ENCODE measurements at regions not wholly inside any gene's neighbourhood (a gene's known extent, or its start where the extent isn't known, plus 50 kb on each side); places are given as distances from the start of the nearest gene placed in this dataset.

DNA sequence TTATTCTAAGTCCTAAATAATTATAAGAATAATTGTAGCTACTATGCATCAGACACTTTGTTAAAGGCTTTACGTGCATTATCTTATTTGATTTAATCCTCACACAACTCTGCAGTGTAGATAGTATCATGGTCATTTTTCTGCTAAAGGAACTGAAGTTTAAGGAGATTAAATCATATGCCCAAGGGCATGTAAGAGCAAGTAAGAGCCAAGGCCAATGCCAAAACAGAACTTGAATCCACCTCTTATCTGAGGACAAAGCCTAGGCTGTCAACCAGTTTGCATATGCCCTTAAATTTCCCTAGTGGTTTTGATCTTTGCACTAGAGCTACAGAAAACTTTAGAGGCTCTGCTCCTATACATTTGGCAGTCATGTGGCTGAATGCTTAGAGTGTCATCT lies 65.6 kb upstream of the OR5AK2 start:
- no peak for DNase-seq (ENCODE audit: low spot score)
- H3K9me3 Mint-ChIP-seq = peaks cover 23% of the 10 kb centered on the region
- H3K36me3 Mint-ChIP-seq (ENCODE audit: low read depth) = no peaks in the 10 kb centered on the region
- H3K9me2 ChIP-seq (ENCODE audit: insufficient read depth) = peaks cover 5% of the 10 kb centered on the region; the same call in 1 of the 2 replicates
- H4K20me1 ChIP-seq (replicated peaks; ENCODE audit: insufficient read depth) = no peaks in the 10 kb centered on the region
- H3F3A ChIP-seq (replicated peaks; ENCODE audit: low read depth) = no peaks in the 10 kb centered on the region
- H3K4me1 Mint-ChIP-seq = no peaks in the 10 kb centered on the region
- no peak overlapping the region for H3K4me3 ChIP-seq
- H3K4me1 ChIP-seq (ENCODE audit: insufficient read depth) = no peaks in the 10 kb centered on the region
- no peak for ATAC-seq
- TF ChIP-seq ZNF462 (CRISPR knock-in tag; IDR thresholded peaks at IDR 0.05) (no peak), NANOG (IDR thresholded peaks at IDR 0.05; ENCODE audit: borderline replicate concordance) (no peak)
- H3K27me3 ChIP-seq (ENCODE audit: insufficient read depth) = no peaks in the 10 kb centered on the region
- H3K79me2 ChIP-seq (replicated peaks; ENCODE audit: insufficient read depth) = no peaks in the 10 kb centered on the region
- no peaks in the 10 kb centered on the region for H3K27me3 Mint-ChIP-seq (ENCODE audit: insufficient read depth, low read depth, poor library complexity)
- no peak overlapping the region for H3K27ac ChIP-seq (ENCODE audit: low read depth)
- H3K4me2 ChIP-seq = no peak overlapping the region
- H3K4me3 Mint-ChIP-seq = no peak overlapping the region
- H3K27ac Mint-ChIP-seq = no peak overlapping the region
- no peak overlapping the region for H2AFZ ChIP-seq
- no peaks in the 10 kb centered on the region for H3K36me3 ChIP-seq (ENCODE audit: insufficient read depth)

DNA sequence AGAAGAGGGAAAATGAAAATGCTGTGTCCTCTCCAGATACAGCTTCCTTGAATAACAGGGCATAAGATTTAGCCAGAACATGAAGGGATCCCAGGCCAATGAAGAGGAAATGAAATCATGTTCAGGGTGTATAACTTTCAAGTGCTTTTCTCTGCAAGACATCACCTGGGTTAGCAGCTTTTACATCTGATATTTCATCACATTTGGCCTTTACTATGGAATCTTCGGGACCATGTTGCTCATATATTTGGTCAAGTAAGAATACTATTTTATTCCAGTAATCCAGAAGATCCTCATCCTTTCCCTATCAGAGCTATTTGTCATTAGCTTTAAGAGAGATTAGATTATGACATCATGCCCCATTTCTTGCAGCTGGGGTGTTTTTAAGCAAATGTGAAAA lies 66.3 kb upstream of the OR5AK2 start:
- H3K9me2 ChIP-seq (ENCODE audit: insufficient read depth) = peaks cover 5% of the 10 kb centered on the region; the same call in 1 of the 2 replicates
- Mint-ChIP-seq H3K36me3 (ENCODE audit: low read depth) (no peaks in the 10 kb centered on the region), H3K9me3 (peaks cover 23% of the 10 kb centered on the region), H3K27ac (no peak overlapping the region), H3K27me3 (ENCODE audit: insufficient read depth, low read depth, poor library complexity) (no peaks in the 10 kb centered on the region), H3K4me1 (no peaks in the 10 kb centered on the region), H3K4me3 (no peak overlapping the region)
- H4K20me1 ChIP-seq (replicated peaks; ENCODE audit: insufficient read depth) = no peaks in the 10 kb centered on the region
- no peaks in the 10 kb centered on the region for H3K27me3 ChIP-seq (ENCODE audit: insufficient read depth)
- ATAC-seq (no peak), DNase-seq (ENCODE audit: low spot score) (no peak)
- H3K4me2 ChIP-seq = no peak overlapping the region
- no peak overlapping the region for H2AFZ ChIP-seq
- no peak overlapping the region for H3K4me3 ChIP-seq
- no peaks in the 10 kb centered on the region for H3K36me3 ChIP-seq (ENCODE audit: insufficient read depth)
- H3K79me2 ChIP-seq (replicated peaks; ENCODE audit: insufficient read depth) = no peaks in the 10 kb centered on the region
- H3K4me1 ChIP-seq (ENCODE audit: insufficient read depth) = no peaks in the 10 kb centered on the region
- H3F3A ChIP-seq (replicated peaks; ENCODE audit: low read depth) = no peaks in the 10 kb centered on the region
- no peak overlapping the region for H3K27ac ChIP-seq (ENCODE audit: low read depth)
- no peak for TF ChIP-seq NANOG (IDR thresholded peaks at IDR 0.05; ENCODE audit: borderline replicate concordance)
- TF ChIP-seq EZH2phosphoT487 (IDR thresholded peaks at IDR 0.05; ENCODE audit: unreplicated experiment) = no peak
- TF ChIP-seq ZNF462 (CRISPR knock-in tag; IDR thresholded peaks at IDR 0.05) = no peak
- TF ChIP-seq STAT1 (IDR thresholded peaks at IDR 0.05; ENCODE audit: unreplicated experiment) = no peak
- no peak for TF ChIP-seq JUNB (IDR thresholded peaks at IDR 0.05; ENCODE audit: unreplicated experiment)
- no peak for TF ChIP-seq CREB1 (CRISPR knock-in tag; IDR thresholded peaks at IDR 0.05; ENCODE audit: low read depth)
- no peak for TF ChIP-seq EZH2 (IDR thresholded peaks at IDR 0.05; ENCODE audit: low read depth, unreplicated experiment)

Data from GM23338 (cell line).